HEK293T (cell line): ENCODE measurements at regions not wholly inside any gene's neighbourhood (a gene's known extent, or its start where the extent isn't known, plus 50 kb on each side); places are given as distances from the start of the nearest gene placed in this dataset.

Experiments
- ARNT ChIP-seq: fragments of 450-650 bp; IDR thresholded peaks from 2 replicates; pipeline ENCODE4 v1.6.1; 2017; ENCODE audit warnings: mild to moderate bottlenecking
- BHLHE40 ChIP-seq: fragments of 450-650 bp; IDR thresholded peaks from 2 replicates; pipeline ENCODE4 v1.6.1; 2016; ENCODE audit warnings: mild to moderate bottlenecking, moderate library complexity, borderline replicate concordance
- CTBP1 ChIP-seq: fragments of 450-650 bp; IDR thresholded peaks from 2 replicates; pipeline ENCODE4 v1.6.1; 2016; ENCODE audit warnings: borderline replicate concordance
- ELF4 ChIP-seq: fragments of 450-650 bp; IDR thresholded peaks from 2 replicates; pipeline ENCODE4 v1.6.1; 2017; ENCODE audit warnings: antibody characterized with exemption
- FOXA1 ChIP-seq: fragments of 450-650 bp; IDR thresholded peaks from 2 replicates; pipeline ENCODE4 v1.6.1; 2016; ENCODE audit warnings: mild to moderate bottlenecking
- FOXK2 ChIP-seq: fragments of 450-650 bp; IDR thresholded peaks from 2 replicates; pipeline ENCODE4 v1.6.1; 2016; ENCODE audit warnings: mild to moderate bottlenecking
- FOXM1 ChIP-seq: fragments of 450-650 bp; IDR thresholded peaks from 2 replicates; pipeline ENCODE4 v1.6.1; 2017; ENCODE audit warnings: mild to moderate bottlenecking, borderline replicate concordance
- NFRKB ChIP-seq: fragments of 450-650 bp; IDR thresholded peaks from 2 replicates; pipeline ENCODE4 v1.6.1; 2016; ENCODE audit warnings: mild to moderate bottlenecking, moderate library complexity
- SP1 ChIP-seq: fragments of 450-650 bp; IDR thresholded peaks from 2 replicates; pipeline ENCODE4 v1.6.1; 2017
- SUZ12 ChIP-seq: fragments of 450-650 bp; IDR thresholded peaks from 2 replicates; pipeline ENCODE4 v1.6.1; 2016; ENCODE audit warnings: mild to moderate bottlenecking
- ZNF384 ChIP-seq: fragments of 450-650 bp; IDR thresholded peaks from 2 replicates; pipeline ENCODE4 v1.6.1; 2016

DNA sequence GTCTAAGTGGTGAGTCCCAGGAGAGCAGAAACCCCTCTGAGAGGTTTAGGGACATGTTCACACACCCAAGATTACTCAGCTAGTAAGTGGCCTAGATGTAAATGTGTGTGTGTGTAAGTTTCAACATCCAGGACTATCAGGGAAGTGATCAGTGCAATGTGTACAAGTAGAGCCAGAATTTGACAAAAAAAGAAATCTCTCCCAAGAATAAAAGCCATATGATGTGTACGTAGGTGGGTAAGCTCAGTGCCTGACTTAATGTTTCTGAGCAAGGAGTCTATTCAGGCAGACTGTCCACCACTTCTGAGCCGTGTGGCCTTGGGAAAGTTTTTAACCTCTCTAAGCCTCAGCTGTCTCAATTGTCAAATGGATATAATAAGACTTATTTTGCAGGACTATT lies 133.8 kb upstream of the NAV2 start:
- TF ChIP-seq ZNF384 (no peak), SP1 (no peak), ELF4 (no peak), FOXK2 (no peak), FOXA1 (no peak), ARNT (no peak), BHLHE40 (no peak), FOXM1 (no peak), SUZ12 (no peak), CTBP1 (no peak), NFRKB (no peak)
